ENCODE measurements at regions not wholly inside any gene's neighbourhood (a gene's known extent, or its start where the extent isn't known, plus 50 kb on each side); places are given as distances from the start of the nearest gene placed in this dataset.

- Histone ChIP-seq H3K36me3 (ENCODE audit: low read depth, missing control alignments) (no peaks in the 10 kb centered on the region), H3K4me1 (peaks cover 6% of the 10 kb centered on the region), H3K9me3 (no peaks in the 10 kb centered on the region), H3K27me3 (no peaks in the 10 kb centered on the region), H3K27ac (no peak overlapping the region), H3K4me3 (no peak overlapping the region)
- WGBS, 2 donors = 45 to 52% methylated on average over 3 of the region's 3 CpGs
- TF ChIP-seq POLR2A (IDR thresholded peaks at IDR 0.05) = no peak
- TF ChIP-seq, protein P1, sequence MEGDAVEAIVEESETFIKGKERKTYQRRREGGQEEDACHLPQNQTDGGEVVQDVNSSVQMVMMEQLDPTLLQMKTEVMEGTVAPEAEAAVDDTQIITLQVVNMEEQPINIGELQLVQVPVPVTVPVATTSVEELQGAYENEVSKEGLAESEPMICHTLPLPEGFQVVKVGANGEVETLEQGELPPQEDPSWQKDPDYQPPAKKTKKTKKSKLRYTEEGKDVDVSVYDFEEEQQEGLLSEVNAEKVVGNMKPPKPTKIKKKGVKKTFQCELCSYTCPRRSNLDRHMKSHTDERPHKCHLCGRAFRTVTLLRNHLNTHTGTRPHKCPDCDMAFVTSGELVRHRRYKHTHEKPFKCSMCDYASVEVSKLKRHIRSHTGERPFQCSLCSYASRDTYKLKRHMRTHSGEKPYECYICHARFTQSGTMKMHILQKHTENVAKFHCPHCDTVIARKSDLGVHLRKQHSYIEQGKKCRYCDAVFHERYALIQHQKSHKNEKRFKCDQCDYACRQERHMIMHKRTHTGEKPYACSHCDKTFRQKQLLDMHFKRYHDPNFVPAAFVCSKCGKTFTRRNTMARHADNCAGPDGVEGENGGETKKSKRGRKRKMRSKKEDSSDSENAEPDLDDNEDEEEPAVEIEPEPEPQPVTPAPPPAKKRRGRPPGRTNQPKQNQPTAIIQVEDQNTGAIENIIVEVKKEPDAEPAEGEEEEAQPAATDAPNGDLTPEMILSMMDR (IDR thresholded peaks at IDR 0.05) = no peak
- no peak for DNase-seq
- intact Hi-C loops (cut with DNase I; ENCODE audit: low total_unique reads) = no loop called here
Observed at GRCh38 chr18:44075038-44075437, 605.6 kb upstream of the SETBP1 start.

DNA sequence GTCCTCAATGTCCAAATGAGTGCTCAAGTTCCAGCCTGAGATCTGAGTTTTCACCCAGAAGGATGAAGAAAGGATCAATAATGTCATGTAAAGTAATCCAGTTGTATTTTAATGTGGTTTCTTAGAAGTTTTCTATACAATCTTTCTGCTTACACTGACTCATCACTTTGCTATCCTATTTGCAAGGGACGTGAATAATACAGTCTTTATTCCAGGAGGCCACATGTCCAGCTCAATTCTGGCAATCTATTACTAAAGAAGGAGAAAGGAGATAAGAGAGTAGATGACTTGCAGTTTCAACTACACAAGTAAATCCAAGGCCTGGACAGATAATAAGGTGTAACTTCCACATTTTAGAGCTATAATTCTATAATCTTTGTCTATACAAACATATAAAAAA is 601.1 kb upstream of the SETBP1 start:
- H3K36me3 ChIP-seq (ENCODE audit: low read depth, missing control alignments) = no peaks in the 10 kb centered on the region
- DNase-seq = peak; percentile 22
- H3K9me3 ChIP-seq = no peaks in the 10 kb centered on the region
- TF ChIP-seq POLR2A (IDR thresholded peaks at IDR 0.05) = no peak
- TF ChIP-seq, protein P1 (IDR thresholded peaks at IDR 0.05) = no peak
- intact Hi-C loops (cut with DNase I; ENCODE audit: low total_unique reads) = no loop called here
- H3K4me1 ChIP-seq = peaks cover 6% of the 10 kb centered on the region
- H3K27ac ChIP-seq = no peak overlapping the region
- H3K27me3 ChIP-seq = no peaks in the 10 kb centered on the region
- H3K4me3 ChIP-seq = no peak overlapping the region
- WGBS, 2 donors = 21 to 22% methylated on average over 1 of the region's 1 CpG

- no peaks in the 10 kb centered on the region for H3K27me3 ChIP-seq
- no peaks in the 10 kb centered on the region for H3K9me3 ChIP-seq
- peaks cover 6% of the 10 kb centered on the region for H3K4me1 ChIP-seq
- DNase-seq = no peak
- H3K27ac ChIP-seq = no peak overlapping the region
- no peak overlapping the region for H3K4me3 ChIP-seq
- TF ChIP-seq, protein P1 (IDR thresholded peaks at IDR 0.05) = no peak
- no peak for TF ChIP-seq POLR2A (IDR thresholded peaks at IDR 0.05)
- 55 to 58% methylated on average over 1 of the region's 1 CpG for WGBS, 2 donors
- H3K36me3 ChIP-seq (ENCODE audit: low read depth, missing control alignments) = no peaks in the 10 kb centered on the region
- intact Hi-C loops (cut with DNase I; ENCODE audit: low total_unique reads) = no loop called here
Observed at GRCh38 chr18:44080054-44080453, 600.6 kb upstream of the SETBP1 start.

DNA sequence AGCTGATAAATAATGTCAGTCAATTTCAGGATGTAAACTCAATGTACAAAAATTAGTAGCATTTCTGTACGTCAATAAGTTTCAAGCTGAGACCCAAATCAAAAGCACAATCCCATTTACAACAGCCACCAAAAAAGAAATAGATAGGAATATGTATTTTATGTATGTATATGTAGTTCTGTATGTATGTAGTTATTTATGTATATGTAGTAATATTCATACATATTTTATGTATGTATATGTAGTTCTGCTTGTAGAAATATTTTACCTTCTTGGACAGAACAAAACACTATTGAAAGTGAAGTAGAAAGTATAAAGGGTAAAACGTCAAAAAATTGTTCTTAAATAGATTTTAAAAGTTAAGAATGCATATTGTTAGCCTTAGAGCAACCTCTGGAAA is 591.0 kb upstream of the SETBP1 start:
- no peaks in the 10 kb centered on the region for H3K9me3 ChIP-seq
- H3K27me3 ChIP-seq = no peaks in the 10 kb centered on the region
- H3K36me3 ChIP-seq (ENCODE audit: low read depth, missing control alignments) = no peaks in the 10 kb centered on the region
- TF ChIP-seq, protein P1 (IDR thresholded peaks at IDR 0.05) = no peak
- no peak for TF ChIP-seq POLR2A (IDR thresholded peaks at IDR 0.05)
- WGBS, 2 donors = 78 to 81% methylated on average over 2 of the region's 2 CpGs
- H3K4me3 ChIP-seq = no peak overlapping the region
- intact Hi-C loops (cut with DNase I; ENCODE audit: low total_unique reads) = no loop called here
- no peak overlapping the region for H3K27ac ChIP-seq
- no peak for DNase-seq
- H3K4me1 ChIP-seq = no peaks in the 10 kb centered on the region

DNA sequence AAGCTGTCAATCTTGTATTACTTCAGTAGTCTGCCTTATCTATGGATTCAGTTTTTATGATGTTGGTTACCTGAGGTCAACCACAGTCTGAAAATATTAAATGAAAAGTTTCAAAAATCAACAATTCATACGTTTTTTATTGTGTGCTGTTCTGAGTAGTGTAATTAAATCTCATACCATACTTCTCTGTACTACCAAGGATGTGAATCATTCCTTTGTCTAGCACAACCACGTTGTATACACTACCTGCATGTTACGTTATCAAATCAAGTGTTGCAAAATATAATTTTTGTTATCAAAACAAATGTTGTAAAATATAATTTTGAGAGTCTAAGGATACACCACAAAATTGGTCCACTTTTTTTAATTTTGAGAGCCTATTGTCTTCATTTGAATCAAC is 590.2 kb upstream of the SETBP1 start:
- Histone ChIP-seq H3K27ac (no peak overlapping the region), H3K4me1 (no peaks in the 10 kb centered on the region), H3K9me3 (no peaks in the 10 kb centered on the region), H3K27me3 (no peaks in the 10 kb centered on the region), H3K4me3 (no peak overlapping the region), H3K36me3 (ENCODE audit: low read depth, missing control alignments) (no peaks in the 10 kb centered on the region)
- no peak for DNase-seq
- 62 to 72% methylated on average over 3 of the region's 3 CpGs for WGBS, 2 donors
- intact Hi-C loops (cut with DNase I; ENCODE audit: low total_unique reads) = no loop called here
- TF ChIP-seq POLR2A (IDR thresholded peaks at IDR 0.05) = no peak
- TF ChIP-seq, protein P1 (IDR thresholded peaks at IDR 0.05) = no peak
